ENCODE measurements at regions not wholly inside any gene's neighbourhood (a gene's known extent, or its start where the extent isn't known, plus 50 kb on each side); places are given as distances from the start of the nearest gene placed in this dataset.

DNA sequence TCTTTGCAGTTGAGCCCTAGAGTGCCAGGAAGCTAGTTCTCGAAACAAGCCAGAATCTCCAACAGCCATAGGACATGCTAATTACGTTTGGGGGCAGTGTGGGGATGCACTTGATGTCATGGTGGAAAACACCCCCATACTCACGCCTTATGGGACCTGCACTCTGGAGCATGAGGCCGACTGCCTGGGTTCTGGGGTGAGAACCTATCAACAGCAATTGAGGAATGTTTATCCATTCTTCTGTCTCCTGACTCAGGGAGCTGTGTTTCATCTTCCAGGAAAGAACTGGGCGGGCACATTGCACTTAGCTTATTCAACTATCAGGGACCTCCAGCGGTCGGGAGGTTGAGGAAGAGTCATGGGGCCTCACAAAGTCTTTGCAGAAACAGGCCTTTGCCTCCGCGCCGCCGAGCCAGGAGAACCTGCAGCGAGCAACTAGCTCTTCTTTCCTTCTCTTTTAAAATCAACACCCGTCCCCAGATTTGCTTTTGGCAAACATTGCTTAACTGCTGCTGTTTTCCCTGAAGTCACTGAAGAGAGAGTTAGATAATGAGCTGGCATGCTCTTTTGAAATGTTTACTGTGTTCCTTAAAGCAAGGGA lies 226.1 kb upstream of the DIO3 start (continued):
- TF ChIP-seq ZNF839 (CRISPR knock-in tag; IDR thresholded peaks at IDR 0.05; ENCODE audit: borderline replicate concordance) (0 out of 2 replicates have a peak, but pooled peaks have one; percentile 36), KDM5B (CRISPR knock-in tag; IDR thresholded peaks at IDR 0.05; ENCODE audit: borderline replicate concordance) (0 out of 2 replicates have a peak, but pooled peaks have one; percentile 35), ZFY (CRISPR knock-in tag; IDR thresholded peaks at IDR 0.05) (peak; percentile 61; the same call in 1 of the 2 replicates), SOX13 (IDR thresholded peaks at IDR 0.05) (no peak), SOX13 (CRISPR knock-in tag; conservative IDR thresholded peaks at IDR 0.05 in 1 of 2, IDR thresholded peaks at IDR 0.05 in 1 of 2) (peak in 1 of 2 experiments; percentile 88; a peak in 2 of 4 replicates), ISL2 (CRISPR knock-in tag; IDR thresholded peaks at IDR 0.05) (peak; percentile 81), ETS1 (CRISPR knock-in tag; IDR thresholded peaks at IDR 0.05) (no peak), ZBTB46 (CRISPR knock-in tag; IDR thresholded peaks at IDR 0.05; ENCODE audit: borderline replicate concordance) (no peak), RCOR2 (CRISPR knock-in tag; IDR thresholded peaks at IDR 0.05) (no peak), ZNF232 (CRISPR knock-in tag; IDR thresholded peaks at IDR 0.05; ENCODE audit: borderline replicate concordance) (no peak), ZNF501 (CRISPR knock-in tag; IDR thresholded peaks at IDR 0.05) (peak; percentile 73; the same call in 1 of the 2 replicates), ZBTB1 (CRISPR knock-in tag; IDR thresholded peaks at IDR 0.05; ENCODE audit: borderline replicate concordance) (no peak), TEAD3 (CRISPR knock-in tag; optimal IDR thresholded peaks at IDR 0.05; ENCODE audit: borderline replicate concordance) (peak; percentile 51), SRY (CRISPR knock-in tag; IDR thresholded peaks at IDR 0.05) (no peak), FOXM1 (CRISPR knock-in tag; IDR thresholded peaks at IDR 0.05) (no peak), ZBTB10 (CRISPR knock-in tag; IDR thresholded peaks at IDR 0.05; ENCODE audit: borderline replicate concordance) (0 out of 2 replicates have a peak, but pooled peaks have one; percentile 31), PAF1 (CRISPR knock-in tag; IDR thresholded peaks at IDR 0.05) (no peak), ZKSCAN5 (CRISPR knock-in tag; IDR thresholded peaks at IDR 0.05) (no peak), ZNF468 (CRISPR knock-in tag; IDR thresholded peaks at IDR 0.05) (no peak), ZFP90 (CRISPR knock-in tag; IDR thresholded peaks at IDR 0.05; ENCODE audit: borderline replicate concordance) (no peak)
- TF ChIP-seq, protein P1, sequence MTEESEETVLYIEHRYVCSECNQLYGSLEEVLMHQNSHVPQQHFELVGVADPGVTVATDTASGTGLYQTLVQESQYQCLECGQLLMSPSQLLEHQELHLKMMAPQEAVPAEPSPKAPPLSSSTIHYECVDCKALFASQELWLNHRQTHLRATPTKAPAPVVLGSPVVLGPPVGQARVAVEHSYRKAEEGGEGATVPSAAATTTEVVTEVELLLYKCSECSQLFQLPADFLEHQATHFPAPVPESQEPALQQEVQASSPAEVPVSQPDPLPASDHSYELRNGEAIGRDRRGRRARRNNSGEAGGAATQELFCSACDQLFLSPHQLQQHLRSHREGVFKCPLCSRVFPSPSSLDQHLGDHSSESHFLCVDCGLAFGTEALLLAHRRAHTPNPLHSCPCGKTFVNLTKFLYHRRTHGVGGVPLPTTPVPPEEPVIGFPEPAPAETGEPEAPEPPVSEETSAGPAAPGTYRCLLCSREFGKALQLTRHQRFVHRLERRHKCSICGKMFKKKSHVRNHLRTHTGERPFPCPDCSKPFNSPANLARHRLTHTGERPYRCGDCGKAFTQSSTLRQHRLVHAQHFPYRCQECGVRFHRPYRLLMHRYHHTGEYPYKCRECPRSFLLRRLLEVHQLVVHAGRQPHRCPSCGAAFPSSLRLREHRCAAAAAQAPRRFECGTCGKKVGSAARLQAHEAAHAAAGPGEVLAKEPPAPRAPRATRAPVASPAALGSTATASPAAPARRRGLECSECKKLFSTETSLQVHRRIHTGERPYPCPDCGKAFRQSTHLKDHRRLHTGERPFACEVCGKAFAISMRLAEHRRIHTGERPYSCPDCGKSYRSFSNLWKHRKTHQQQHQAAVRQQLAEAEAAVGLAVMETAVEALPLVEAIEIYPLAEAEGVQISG (CRISPR knock-in tag; IDR thresholded peaks at IDR 0.05): peak; percentile 51; the same call in 1 of the 2 replicates
